OCI-M2 (cell line): ENCODE measurements at regions not wholly inside any gene's neighbourhood (a gene's known extent, or its start where the extent isn't known, plus 50 kb on each side); places are given as distances from the start of the nearest gene placed in this dataset.

ENCODE experiments used
- DNase-seq: peaks from one replicate; lab custom pipeline; 2025; ENCODE audit not compliant: unreplicated experiment; lab: John Stamatoyannopoulos, UW

DNA sequence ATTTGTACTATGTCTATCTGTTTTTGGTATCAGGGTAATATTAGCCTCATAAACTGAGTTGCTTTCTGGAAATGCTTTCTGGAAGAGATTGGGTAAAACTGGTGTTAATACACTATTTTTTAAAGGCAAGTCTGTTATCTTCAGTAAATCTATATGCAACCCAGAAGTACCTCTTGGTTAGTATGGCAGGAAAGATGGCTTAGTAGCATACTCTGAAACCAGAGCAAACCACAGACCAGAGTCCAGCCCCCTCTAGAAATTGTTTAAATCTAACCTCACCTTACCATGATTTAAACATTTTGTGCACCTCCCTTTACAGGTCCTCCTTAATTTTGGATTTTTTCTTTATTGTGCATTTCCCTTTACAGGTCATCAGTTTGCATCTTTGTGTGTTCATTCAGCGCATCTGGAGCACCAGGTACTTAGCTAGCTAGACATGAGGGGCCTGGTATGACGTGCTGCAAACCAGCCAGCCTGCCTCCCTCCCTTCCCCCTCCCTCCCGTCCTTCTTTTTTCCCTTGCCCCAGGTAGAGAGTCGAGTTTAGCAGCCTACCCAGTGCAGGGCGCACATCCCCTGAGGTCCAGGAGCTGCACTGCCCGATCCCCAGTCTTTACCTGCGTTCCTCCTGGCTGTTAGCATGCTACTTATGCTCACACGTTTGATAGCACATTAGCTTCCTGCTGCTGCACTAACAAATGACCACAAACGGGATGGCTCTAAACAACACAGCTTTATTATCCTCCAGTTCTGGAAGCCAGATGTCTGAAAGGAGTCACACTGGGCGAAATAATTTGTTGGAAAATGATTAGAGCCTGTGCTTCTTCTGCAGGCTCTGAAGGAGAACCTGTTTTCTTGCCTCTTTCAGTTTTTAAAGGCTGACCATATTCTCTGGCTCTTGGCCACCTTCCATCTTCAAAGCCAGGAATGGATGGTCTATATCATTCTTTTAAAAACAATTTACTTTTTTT is 299.9 kb upstream of the HABP2 start:
- DNase-seq: no peak

- DNase-seq: no peak
Observed at GRCh38 chr10:113259576-113260226, 293.2 kb upstream of the HABP2 start.

DNA sequence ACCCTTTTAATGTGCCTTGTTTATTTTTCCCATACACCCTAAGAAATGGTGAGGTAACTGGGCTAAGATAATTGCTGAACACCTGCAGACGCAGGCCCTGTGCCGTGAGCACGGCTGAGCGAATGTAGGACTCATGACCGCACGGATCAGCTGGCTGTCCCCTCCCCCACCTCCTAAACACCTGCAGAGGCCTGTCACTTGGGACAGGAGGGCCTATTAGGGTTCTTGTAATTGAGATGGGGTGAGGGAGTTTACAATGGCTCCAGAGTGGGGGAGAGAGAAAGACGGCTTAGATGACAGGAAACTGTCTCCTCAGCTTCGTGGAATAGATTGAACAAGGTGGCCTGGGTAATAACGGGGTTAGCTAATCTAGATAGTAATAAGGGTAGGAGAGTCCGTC is 291.7 kb upstream of the HABP2 start:
- no peak for DNase-seq

DNA sequence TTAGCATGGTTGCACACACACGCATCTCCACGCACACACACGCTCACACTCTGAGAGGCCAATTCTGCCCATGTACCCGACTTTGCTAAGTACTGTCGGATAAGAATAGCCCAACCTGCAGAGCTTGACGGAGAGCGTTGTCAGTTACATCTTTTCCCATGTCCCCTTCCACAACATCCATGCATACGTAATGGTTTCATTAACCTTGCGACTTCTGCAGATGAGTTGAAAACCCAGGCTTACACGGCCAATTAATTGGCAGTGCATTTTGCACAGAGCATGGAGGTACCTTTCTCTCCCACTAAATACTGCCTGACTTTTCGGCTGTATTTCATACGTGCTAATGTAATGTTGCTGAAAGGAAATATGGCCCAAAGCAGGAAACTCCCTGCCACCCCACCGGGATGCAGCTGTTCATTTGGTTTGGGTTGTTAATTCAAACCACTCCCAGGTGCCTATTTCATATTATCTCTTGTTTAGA is 291.2 kb upstream of the HABP2 start:
- no peak for DNase-seq

- DNase-seq: no peak
Observed at GRCh38 chr10:113263056-113263455, 289.8 kb upstream of the HABP2 start.

DNA sequence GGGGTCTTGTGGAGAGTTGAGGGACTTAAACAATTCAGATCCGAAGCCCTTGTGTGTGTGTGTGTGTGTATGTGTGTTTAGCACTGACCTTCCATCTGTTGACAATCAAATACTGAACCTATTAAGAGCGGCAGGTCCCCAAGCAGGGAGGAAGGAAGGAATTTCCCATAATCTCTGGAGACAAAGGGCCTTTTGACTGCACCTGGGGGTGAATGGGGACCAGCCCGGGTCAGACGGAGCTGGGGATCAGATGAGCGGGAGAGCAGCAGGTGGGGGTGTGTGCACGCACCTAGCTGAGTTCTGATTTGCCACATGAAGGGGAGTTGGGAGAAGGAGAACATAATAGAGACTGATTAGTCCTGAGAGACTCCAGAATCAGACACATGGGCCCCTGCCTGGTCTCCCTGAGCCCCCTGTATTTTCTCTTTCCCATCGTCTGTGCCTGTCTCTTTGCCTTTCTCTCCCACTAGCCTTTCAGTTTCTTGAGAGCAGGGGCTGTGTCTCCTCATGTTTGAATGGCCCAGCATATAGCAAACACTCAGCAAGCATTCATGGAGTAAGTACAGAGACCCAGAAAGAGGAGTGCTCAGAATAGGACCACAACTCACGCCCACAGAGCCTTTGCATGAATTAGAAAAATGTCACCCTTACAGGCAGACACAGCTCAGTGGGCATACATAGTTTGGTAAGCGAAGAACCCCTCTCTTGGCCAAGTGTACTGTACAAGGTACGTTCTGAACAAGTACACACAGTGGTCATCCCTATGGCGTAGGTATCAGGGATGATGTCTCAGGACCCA is 288.3 kb upstream of the HABP2 start:
- DNase-seq: no peak

DNA sequence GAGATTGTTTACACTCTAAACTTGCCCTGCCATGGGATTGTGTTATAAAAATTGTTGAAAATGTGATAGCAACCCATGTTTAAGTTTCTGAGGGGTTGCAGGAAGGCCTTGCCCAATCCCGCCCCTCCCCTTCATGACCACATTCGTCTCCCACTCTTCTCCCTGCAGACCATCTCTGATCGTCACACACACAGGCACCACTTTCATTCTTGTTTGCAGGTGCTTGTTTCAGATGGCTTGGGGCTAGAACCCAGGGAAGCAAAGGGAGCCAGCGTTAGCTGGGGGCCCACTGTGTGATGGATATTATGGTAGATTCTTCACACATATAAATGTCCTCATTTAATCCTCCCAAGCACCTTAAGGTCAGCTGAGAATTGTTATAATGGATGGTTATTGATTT is 286.7 kb upstream of the HABP2 start:
- DNase-seq: no peak

DNA sequence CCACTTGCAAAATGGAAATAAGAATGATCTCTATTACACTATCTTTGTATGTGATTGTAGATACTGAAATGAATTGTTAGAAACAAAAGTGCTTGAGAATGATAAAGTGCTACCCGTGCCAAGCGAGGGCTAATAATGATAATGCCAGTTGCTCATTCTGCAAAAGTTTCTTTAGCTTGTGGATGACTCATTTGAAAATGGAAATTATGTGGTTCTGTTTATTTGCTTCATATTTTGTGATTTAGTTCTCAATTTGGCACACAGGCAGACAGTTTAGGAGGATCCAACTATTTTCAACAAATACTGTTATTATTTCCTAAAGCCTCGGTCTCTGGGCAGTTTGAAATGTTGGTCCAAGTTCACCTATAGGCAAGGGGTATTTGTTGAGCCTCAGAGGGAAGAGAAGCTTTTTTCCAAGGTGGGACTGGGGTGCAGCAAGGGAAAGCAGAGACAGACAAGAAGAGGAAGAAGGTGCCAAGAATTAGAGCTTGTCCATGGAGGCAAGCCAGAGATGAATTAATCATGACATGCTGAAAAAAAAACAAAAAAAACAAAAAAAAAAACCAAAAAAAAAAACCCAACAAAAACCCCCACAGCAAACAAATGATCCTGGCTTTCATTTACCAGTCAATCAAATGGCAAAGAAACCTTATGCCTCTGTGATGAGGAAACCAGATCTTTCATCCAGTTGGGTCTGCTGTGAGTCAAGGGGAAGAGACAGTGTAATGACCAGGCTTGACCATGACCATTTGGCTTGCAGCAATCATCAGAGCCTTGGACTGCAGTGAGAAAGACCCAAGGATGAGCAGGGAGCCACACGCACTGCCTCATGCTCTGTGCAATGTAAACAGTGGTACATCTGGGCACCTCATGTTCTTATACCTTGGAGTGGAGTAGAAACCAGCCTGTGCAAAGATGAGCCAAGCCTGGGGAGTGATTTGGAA is 285.0 kb upstream of the HABP2 start:
- no peak for DNase-seq

GRCh38 chr10:113269333-113269732 is 283.5 kb upstream of the HABP2 start:
- DNase-seq: no peak

- DNase-seq: no peak
Observed at GRCh38 chr10:113272511-113272910, 280.3 kb upstream of the HABP2 start.

- DNase-seq: no peak
Observed at GRCh38 chr10:113273181-113274163, 279.4 kb upstream of the HABP2 start.

GRCh38 chr10:113274176-113274829 is 278.6 kb upstream of the HABP2 start:
- DNase-seq: no peak

GRCh38 chr10:113278221-113278620 is 274.6 kb upstream of the HABP2 start:
- no peak for DNase-seq

DNA sequence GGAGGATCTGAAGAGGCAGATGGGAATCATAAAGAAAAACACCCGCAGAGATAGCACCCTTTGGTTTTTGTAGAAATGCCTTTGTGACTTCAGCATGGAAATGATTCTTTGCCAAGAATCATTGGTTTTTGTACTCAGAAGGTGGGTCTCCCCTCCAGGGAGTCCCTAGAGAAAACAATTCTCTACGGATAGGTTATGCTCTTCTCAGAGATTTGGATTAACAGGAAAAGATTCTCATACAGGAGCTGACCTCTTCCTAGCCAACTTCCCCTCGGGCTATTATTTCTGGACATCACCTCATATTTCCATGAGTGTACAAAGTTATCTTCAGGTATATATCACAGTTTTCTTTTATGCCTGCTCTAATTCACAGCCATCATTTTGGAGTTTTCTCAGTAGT is 274.2 kb upstream of the HABP2 start:
- no peak for DNase-seq

GRCh38 chr10:113279262-113279661 is 273.6 kb upstream of the HABP2 start:
- DNase-seq: no peak

DNA sequence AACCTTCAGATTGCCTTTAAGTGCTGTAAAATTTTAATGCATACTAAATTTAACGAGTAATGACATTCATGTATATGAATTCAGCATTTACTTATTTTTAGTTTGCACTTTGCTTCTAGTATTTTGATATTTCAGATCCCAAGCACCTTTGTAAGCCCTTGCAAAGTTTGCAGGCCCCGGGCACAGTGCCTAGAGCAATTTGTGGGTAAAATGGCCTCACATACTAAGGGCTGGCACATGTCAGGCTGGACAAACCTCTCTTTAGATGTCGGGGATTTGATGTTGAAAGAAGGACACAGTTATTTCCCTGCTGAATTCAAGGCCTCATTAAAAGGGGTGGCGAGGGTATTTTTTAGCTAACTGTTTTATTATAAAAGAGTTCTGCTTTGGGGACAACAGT is 270.3 kb upstream of the HABP2 start:
- no peak for DNase-seq

- DNase-seq: no peak
Observed at GRCh38 chr10:113283189-113283588, 269.7 kb upstream of the HABP2 start.

GRCh38 chr10:113284635-113285034 is 268.2 kb upstream of the HABP2 start:
- no peak for DNase-seq

- DNase-seq: no peak
Observed at GRCh38 chr10:113285305-113285704, 267.5 kb upstream of the HABP2 start.
